Common myeloid progenitor, CD34-positive (primary cell): ENCODE measurements at regions not wholly inside any gene's neighbourhood (a gene's known extent, or its start where the extent isn't known, plus 50 kb on each side); places are given as distances from the start of the nearest gene placed in this dataset.

Experiments
- CTCF ChIA-PET: fragments of 350-600 bp; sonication (Branson Sonifier 250); formaldehyde crosslinking; loops from one replicate; lab custom pipeline; 2021; ENCODE audit warnings: antibody characterized with exemption; lab: Charles Lee
- POLR2A ChIA-PET: fragments of 350-600 bp; sonication (Branson Sonifier 250); formaldehyde crosslinking; loops from one replicate; lab custom pipeline; 2021; ENCODE audit warnings: antibody characterized with exemption; lab: Charles Lee
- DNase-seq, 3 donors: peaks; one replicate each; pipeline versions ENCODE4 v3.0.0 to v3.0.0-alpha.2; 2013
- H3K27ac ChIP-seq, 2 experiments: 1 replicate in 1 of 2; 2 replicates in 1 of 2; pipeline ENCODE4 v1.7.0; 2013; ENCODE audit warnings: inconsistent platforms in 2 of 2, low read length in 2 of 2, mild to moderate bottlenecking in 2 of 2, low read depth in 1 of 2, moderate library complexity in 1 of 2; ENCODE audit not compliant: severe bottlenecking in 2 of 2, insufficient read depth in 1 of 2, poor library complexity in 1 of 2
- H3K27me3 ChIP-seq, 5 experiments: replicated peaks in 2 of 5; 1 replicate in 3 of 5; 2 replicates in 2 of 5; pipeline versions ENCODE4 v1.6.1 to v1.7.0; 2013; ENCODE audit warnings: low read length in 4 of 5, mild to moderate bottlenecking in 2 of 5, moderate library complexity in 2 of 5, inconsistent platforms in 1 of 5; ENCODE audit not compliant: insufficient read depth in 5 of 5, control insufficient read depth in 4 of 5
- H3K36me3 ChIP-seq, 4 experiments: 1 replicate in 2 of 4; 2 replicates in 2 of 4; pipeline versions ENCODE4 v1.6.1 to v1.7.0; 2013; ENCODE audit warnings: low read length in 3 of 4, control low read depth in 1 of 4, mild to moderate bottlenecking in 1 of 4; ENCODE audit not compliant: control insufficient read depth in 4 of 4, insufficient read depth in 4 of 4
- H3K4me1 ChIP-seq, 4 experiments: 1 replicate in 3 of 4; 2 replicates in 1 of 4; pipeline versions ENCODE4 v1.6.1 to v1.7.1; 2013; ENCODE audit warnings: low read length in 3 of 4, mild to moderate bottlenecking in 3 of 4, control low read depth in 1 of 4, inconsistent platforms in 1 of 4, moderate library complexity in 1 of 4; ENCODE audit not compliant: control insufficient read depth in 4 of 4, insufficient read depth in 4 of 4; ENCODE audit errors: control extremely low read depth in 1 of 4
- H3K4me3 ChIP-seq, 7 experiments: 1 replicate in 4 of 7; 2 replicates in 3 of 7; pipeline versions ENCODE4 v1.5.1 to v1.7.0; 2013; ENCODE audit warnings: mild to moderate bottlenecking in 7 of 7, low read length in 6 of 7, moderate library complexity in 6 of 7, inconsistent platforms in 2 of 7, low read depth in 2 of 7, control low read depth in 1 of 7; ENCODE audit not compliant: insufficient read depth in 4 of 7, control insufficient read depth in 1 of 7; ENCODE audit errors: extremely low read depth in 1 of 7
- H3K9me3 ChIP-seq, 5 experiments: 1 replicate in 4 of 5; 2 replicates in 1 of 5; pipeline versions ENCODE4 v1.6.1 to v1.7.1; 2013; ENCODE audit warnings: low read length in 4 of 5, mild to moderate bottlenecking in 2 of 5, inconsistent platforms in 1 of 5, low read depth in 1 of 5, moderate library complexity in 1 of 5; ENCODE audit not compliant: control insufficient read depth in 4 of 5, insufficient read depth in 2 of 5; ENCODE audit errors: control extremely low read depth in 1 of 5
- WGBS: methylation state at CpG from one replicate; pipeline ENCODE4 v1.1.5; 2013; ENCODE audit not compliant: insufficient coverage; 5-methylcytosine and 5-hydroxymethylcytosine counted together

DNA sequence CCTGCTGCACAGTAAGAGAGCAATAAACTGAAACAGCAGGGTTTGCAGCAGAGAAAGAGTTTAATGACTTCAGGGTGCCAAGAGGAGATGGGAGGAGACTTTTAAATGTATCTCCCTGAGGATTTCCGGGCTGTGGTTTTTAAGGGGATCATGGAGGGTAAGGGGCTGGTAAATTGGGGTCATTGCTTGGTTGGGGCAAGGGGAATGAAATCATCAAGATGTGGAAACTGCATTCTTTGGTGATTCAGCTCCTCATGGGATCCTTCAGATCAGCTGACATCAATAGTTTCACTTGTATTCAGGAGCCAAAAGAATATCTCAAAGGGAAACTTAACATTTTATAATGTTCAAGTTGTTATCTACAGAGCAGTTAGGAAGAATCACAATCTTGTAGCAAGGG is 174.3 kb upstream of the ANXA10 start:
- Histone ChIP-seq H3K9me3 (peaks cover 0 to 3% (median 0%) of the 10 kb centered on the region in 5 experiments), H3K27me3 (no peaks in the 10 kb centered on the region), H3K36me3 (no peaks in the 10 kb centered on the region), H3K4me1 (no peaks in the 10 kb centered on the region), H3K4me3 (no peak overlapping the region), H3K27ac (no peak overlapping the region)
- POLR2A ChIA-PET: no interaction called here
- DNase-seq: no peak
- 89% methylated on average over 1 of the region's 1 CpG for WGBS
- CTCF ChIA-PET: no interaction called here

- 100% methylated on average over 1 of the region's 1 CpG for WGBS
Measured at GRCh38 chr4:167930166-167930565, 162.2 kb upstream of the ANXA10 start.

DNA sequence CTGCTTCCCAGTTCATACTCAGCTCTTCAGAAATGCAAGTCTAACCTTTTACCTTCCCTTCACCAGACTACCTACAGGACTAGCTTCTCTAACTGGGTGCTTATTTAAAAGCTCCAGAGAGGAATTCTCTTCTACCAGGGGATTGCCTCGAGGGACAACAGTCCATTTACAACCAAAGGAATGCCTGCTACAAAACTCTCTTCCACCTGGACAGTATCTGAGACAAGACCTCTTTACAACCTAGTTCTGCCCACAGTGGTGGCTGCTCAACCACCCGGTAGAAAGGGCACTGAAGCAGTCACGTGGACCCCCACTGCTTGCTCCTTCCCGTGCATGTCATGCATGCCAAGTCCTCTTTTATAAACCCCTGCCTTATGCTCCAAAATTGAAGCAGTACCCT is 158.1 kb upstream of the ANXA10 start:
- Histone ChIP-seq H3K4me1 (no peaks in the 10 kb centered on the region), H3K36me3 (no peaks in the 10 kb centered on the region), H3K9me3 (no peaks in the 10 kb centered on the region), H3K27ac (no peak overlapping the region), H3K4me3 (no peak overlapping the region), H3K27me3 (no peaks in the 10 kb centered on the region)
- DNase-seq: no peak
- WGBS: 83% methylated on average over 2 of the region's 4 CpGs
- ChIA-PET CTCF (no interaction called here), POLR2A (no interaction called here)

More at GRCh38 chr4:167930166-167930565, 162.2 kb upstream of the ANXA10 start:
- no peak overlapping the region for H3K27ac ChIP-seq
- ChIA-PET POLR2A (no interaction called here), CTCF (no interaction called here)
- no peaks in the 10 kb centered on the region for H3K4me1 ChIP-seq
- no peak overlapping the region for H3K4me3 ChIP-seq
- H3K9me3 ChIP-seq: no peaks in the 10 kb centered on the region
- H3K27me3 ChIP-seq: no peaks in the 10 kb centered on the region
- DNase-seq: no peak
- no peaks in the 10 kb centered on the region for H3K36me3 ChIP-seq

- POLR2A ChIA-PET: no interaction called here
- DNase-seq: no peak
Measured at GRCh38 chr4:167939863-167940616, 152.3 kb upstream of the ANXA10 start.

GRCh38 chr4:167943872-167944505 is 148.3 kb upstream of the ANXA10 start:
- no peak for DNase-seq
- no peaks in the 10 kb centered on the region for H3K27me3 ChIP-seq
- H3K36me3 ChIP-seq: no peaks in the 10 kb centered on the region
- no peaks in the 10 kb centered on the region for H3K4me1 ChIP-seq
- H3K4me3 ChIP-seq: no peak overlapping the region
- H3K9me3 ChIP-seq: no peaks in the 10 kb centered on the region
- WGBS: no CpG with 5 or more reads among the region's 3 CpGs
- CTCF ChIA-PET: interaction anchor here (1.5 kb wide), 1 partner anchor 33 kb away, joined by 4 read pairs; no protein-coding TSS in a partner anchor
- no peak overlapping the region for H3K27ac ChIP-seq
- POLR2A ChIA-PET: no interaction called here

More at GRCh38 chr4:167939863-167940616, 152.3 kb upstream of the ANXA10 start:
- no peak overlapping the region for H3K27ac ChIP-seq
- H3K4me3 ChIP-seq: no peak overlapping the region
- no peaks in the 10 kb centered on the region for H3K36me3 ChIP-seq
- 95% methylated on average over 8 of the region's 10 CpGs for WGBS
- CTCF ChIA-PET: no interaction called here
- no peaks in the 10 kb centered on the region for H3K27me3 ChIP-seq
- no peaks in the 10 kb centered on the region for H3K9me3 ChIP-seq
- H3K4me1 ChIP-seq: no peaks in the 10 kb centered on the region

- DNase-seq: no peak
- ChIA-PET CTCF (no interaction called here), POLR2A (no interaction called here)
- Histone ChIP-seq H3K4me3 (no peak overlapping the region), H3K9me3 (no peaks in the 10 kb centered on the region), H3K27me3 (no peaks in the 10 kb centered on the region), H3K4me1 (no peaks in the 10 kb centered on the region), H3K36me3 (no peaks in the 10 kb centered on the region), H3K27ac (no peak overlapping the region)
- WGBS: 100% methylated on average over 1 of the region's 2 CpGs
Measured at GRCh38 chr4:167944721-167945120, 147.6 kb upstream of the ANXA10 start.

GRCh38 chr4:167955006-167955405 is 137.3 kb upstream of the ANXA10 start:
- H3K36me3 ChIP-seq: no peaks in the 10 kb centered on the region
- H3K4me3 ChIP-seq: no peak overlapping the region
- CTCF ChIA-PET: no interaction called here
- H3K4me1 ChIP-seq: no peaks in the 10 kb centered on the region
- H3K27ac ChIP-seq: no peak overlapping the region
- peaks cover 0 to 4% (median 0%) of the 10 kb centered on the region in 5 experiments for H3K9me3 ChIP-seq
- POLR2A ChIA-PET: no interaction called here
- no peaks in the 10 kb centered on the region for H3K27me3 ChIP-seq
- WGBS: 89% methylated on average over 1 of the region's 2 CpGs
- no peak for DNase-seq
